ENCODE measurements at regions not wholly inside any gene's neighbourhood (a gene's known extent, or its start where the extent isn't known, plus 50 kb on each side); places are given as distances from the start of the nearest gene placed in this dataset.

DNA sequence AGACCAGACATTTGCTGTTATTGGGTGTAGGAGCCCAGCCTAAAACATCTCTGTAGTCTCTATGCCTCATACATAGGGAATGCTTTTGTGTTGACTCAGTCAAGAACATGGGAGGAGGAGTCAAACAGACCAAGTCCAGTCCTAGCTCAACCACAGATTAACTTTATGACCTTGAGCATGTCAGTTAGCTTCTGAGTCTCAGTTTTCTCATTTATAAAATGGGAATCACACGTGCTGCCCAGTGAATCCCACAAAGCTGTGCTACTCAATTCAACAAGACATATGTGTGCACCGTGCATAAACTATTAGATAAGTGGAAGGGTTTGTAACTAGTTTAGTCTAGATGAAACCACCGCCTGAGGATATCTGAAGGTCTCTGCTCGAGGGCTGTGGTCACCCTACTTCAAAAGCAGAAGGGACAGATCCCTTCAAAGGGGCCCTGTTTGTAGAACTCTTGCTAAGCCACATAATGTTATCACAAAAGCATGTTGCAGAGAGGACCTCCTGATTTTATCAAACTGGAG, 109.5 kb upstream of the NFIA start:
- TF ChIP-seq, protein P1, sequence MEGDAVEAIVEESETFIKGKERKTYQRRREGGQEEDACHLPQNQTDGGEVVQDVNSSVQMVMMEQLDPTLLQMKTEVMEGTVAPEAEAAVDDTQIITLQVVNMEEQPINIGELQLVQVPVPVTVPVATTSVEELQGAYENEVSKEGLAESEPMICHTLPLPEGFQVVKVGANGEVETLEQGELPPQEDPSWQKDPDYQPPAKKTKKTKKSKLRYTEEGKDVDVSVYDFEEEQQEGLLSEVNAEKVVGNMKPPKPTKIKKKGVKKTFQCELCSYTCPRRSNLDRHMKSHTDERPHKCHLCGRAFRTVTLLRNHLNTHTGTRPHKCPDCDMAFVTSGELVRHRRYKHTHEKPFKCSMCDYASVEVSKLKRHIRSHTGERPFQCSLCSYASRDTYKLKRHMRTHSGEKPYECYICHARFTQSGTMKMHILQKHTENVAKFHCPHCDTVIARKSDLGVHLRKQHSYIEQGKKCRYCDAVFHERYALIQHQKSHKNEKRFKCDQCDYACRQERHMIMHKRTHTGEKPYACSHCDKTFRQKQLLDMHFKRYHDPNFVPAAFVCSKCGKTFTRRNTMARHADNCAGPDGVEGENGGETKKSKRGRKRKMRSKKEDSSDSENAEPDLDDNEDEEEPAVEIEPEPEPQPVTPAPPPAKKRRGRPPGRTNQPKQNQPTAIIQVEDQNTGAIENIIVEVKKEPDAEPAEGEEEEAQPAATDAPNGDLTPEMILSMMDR (conservative IDR thresholded peaks at IDR 0.05): no peak
- TF ChIP-seq EZH2 (IDR thresholded peaks at IDR 0.05; ENCODE audit: low read depth): no peak
